Mesenchymal stem cell (in vitro differentiated cells and primary cell): ENCODE measurements at regions not wholly inside any gene's neighbourhood (a gene's known extent, or its start where the extent isn't known, plus 50 kb on each side); places are given as distances from the start of the nearest gene placed in this dataset.

ENCODE experiments used
- DNase-seq: peaks from one replicate; pipeline ENCODE4 v3.0.0-alpha.2; 2013
- H2AFZ ChIP-seq: one replicate; pipeline ENCODE4 v1.6.1; 2013; ENCODE audit warnings: low read depth, mild to moderate bottlenecking, control low read depth, inconsistent platforms, low read length, moderate library complexity
- H2AK5ac ChIP-seq: 2 replicates; pipeline ENCODE4 v1.6.1; 2013; ENCODE audit warnings: low read length, moderate library complexity, mild to moderate bottlenecking, inconsistent platforms; ENCODE audit not compliant: severe bottlenecking
- H2BK120ac ChIP-seq: one replicate; pipeline ENCODE4 v1.6.1; 2013; ENCODE audit warnings: low read depth, mild to moderate bottlenecking, inconsistent platforms, low read length, moderate library complexity
- H2BK12ac ChIP-seq, 2 experiments: one replicate each; pipeline ENCODE4 v1.6.1; 2013; ENCODE audit warnings: inconsistent platforms in 2 of 2, low read length in 2 of 2, mild to moderate bottlenecking in 2 of 2, moderate library complexity in 2 of 2, control low read depth in 1 of 2
- H2BK15ac ChIP-seq: one replicate; pipeline ENCODE4 v1.6.1; 2013; ENCODE audit warnings: mild to moderate bottlenecking, low read depth, inconsistent platforms; ENCODE audit not compliant: poor library complexity, severe bottlenecking
- H2BK5ac ChIP-seq: 2 replicates; pipeline ENCODE4 v1.6.1; 2013; ENCODE audit warnings: low read depth, mild to moderate bottlenecking, low read length, control low read depth, inconsistent platforms; ENCODE audit not compliant: poor library complexity, severe bottlenecking
- H3K14ac ChIP-seq, 2 experiments: one replicate each; pipeline ENCODE4 v1.6.1; 2013; ENCODE audit warnings: inconsistent platforms in 2 of 2, low read length in 2 of 2, control low read depth in 1 of 2, mild to moderate bottlenecking in 1 of 2, moderate library complexity in 1 of 2
- H3K18ac ChIP-seq, 2 experiments: one replicate each; pipeline ENCODE4 v1.6.1; 2013; ENCODE audit warnings: inconsistent platforms in 2 of 2, low read length in 2 of 2, control low read depth in 1 of 2, low read depth in 1 of 2, mild to moderate bottlenecking in 1 of 2
- H3K23ac ChIP-seq, 2 experiments: one replicate each; pipeline ENCODE4 v1.6.1; 2013; ENCODE audit warnings: inconsistent platforms in 2 of 2, low read length in 2 of 2, mild to moderate bottlenecking in 2 of 2, moderate library complexity in 2 of 2, control low read depth in 1 of 2
- H3K27ac ChIP-seq: 2 replicates; pipeline ENCODE4 v1.5.1; 2013; ENCODE audit warnings: mild to moderate bottlenecking, moderate library complexity, low read length, control low read depth, inconsistent platforms; ENCODE audit not compliant: poor library complexity, severe bottlenecking
- H3K27me3 ChIP-seq, 2 experiments: 2 replicates each; pipeline versions ENCODE4 v1.6.1 to v1.7.0; 2013; ENCODE audit warnings: low read length in 2 of 2, mild to moderate bottlenecking in 2 of 2, moderate library complexity in 2 of 2, control low read depth in 1 of 2, inconsistent platforms in 1 of 2; ENCODE audit not compliant: control insufficient read depth in 1 of 2, insufficient read depth in 1 of 2
- H3K36me3 ChIP-seq, 2 experiments: 2 replicates each; pipeline versions ENCODE4 v1.6.1 to v1.7.0; 2013; ENCODE audit warnings: low read length in 2 of 2, control low read depth in 1 of 2, inconsistent platforms in 1 of 2, low read depth in 1 of 2, mild to moderate bottlenecking in 1 of 2; ENCODE audit not compliant: insufficient read depth in 2 of 2, control insufficient read depth in 1 of 2
- H3K4ac ChIP-seq, 2 experiments: one replicate each; pipeline ENCODE4 v1.6.1; 2013; ENCODE audit warnings: inconsistent platforms in 2 of 2, low read length in 2 of 2, mild to moderate bottlenecking in 2 of 2, moderate library complexity in 2 of 2, control low read depth in 1 of 2, low read depth in 1 of 2
- H3K4me1 ChIP-seq: 2 replicates; pipeline ENCODE4 v1.6.1; 2013; ENCODE audit warnings: low read depth, low read length, control low read depth; ENCODE audit not compliant: control insufficient read depth, insufficient read depth
- H3K4me2 ChIP-seq: 2 replicates; pipeline ENCODE4 v1.6.1; 2013; ENCODE audit warnings: low read length, mild to moderate bottlenecking, inconsistent platforms; ENCODE audit not compliant: poor library complexity, severe bottlenecking
- H3K4me3 ChIP-seq, 2 experiments: 2 replicates each; pipeline versions ENCODE4 v1.5.1 to v1.7.0; 2013; ENCODE audit warnings: low read length in 2 of 2, mild to moderate bottlenecking in 2 of 2, control low read depth in 1 of 2, low read depth in 1 of 2; ENCODE audit not compliant: insufficient read depth in 1 of 2
- H3K79me1 ChIP-seq: replicated peaks from 2 replicates; pipeline ENCODE4 v1.6.1; 2013; ENCODE audit warnings: mild to moderate bottlenecking, control low read depth, low read length, inconsistent platforms; ENCODE audit not compliant: poor library complexity, severe bottlenecking
- H3K9ac ChIP-seq: 2 replicates; pipeline ENCODE4 v1.7.0; 2013; ENCODE audit warnings: mild to moderate bottlenecking, low read length, moderate library complexity
- H3K9me3 ChIP-seq: 2 replicates; pipeline ENCODE4 v1.7.0; 2013; ENCODE audit warnings: mild to moderate bottlenecking, low read length; ENCODE audit not compliant: control insufficient read depth
- H4K8ac ChIP-seq: one replicate; pipeline ENCODE4 v1.6.1; 2013; ENCODE audit warnings: inconsistent platforms, mild to moderate bottlenecking, low read length, moderate library complexity
- H4K91ac ChIP-seq: one replicate; pipeline ENCODE4 v1.6.1; 2013; ENCODE audit warnings: mild to moderate bottlenecking, low read length, inconsistent platforms
- WGBS: methylation state at CpG from one replicate; pipeline ENCODE4 v1.1.7; 2013; ENCODE audit warnings: mixed read lengths; 5-methylcytosine and 5-hydroxymethylcytosine counted together

- H4K91ac ChIP-seq: no peak overlapping the region
- no peak overlapping the region for H3K4ac ChIP-seq
- no peak overlapping the region for H3K9ac ChIP-seq
- no peaks in the 10 kb centered on the region for H3K9me3 ChIP-seq
- H3K18ac ChIP-seq: no peak overlapping the region
- H3K27ac ChIP-seq: no peak overlapping the region
- H2AFZ ChIP-seq: no peak overlapping the region
- no peak overlapping the region for H2BK120ac ChIP-seq
- no peak overlapping the region for H2AK5ac ChIP-seq
- no peak overlapping the region for H3K4me2 ChIP-seq
- no peak for DNase-seq
- H3K4me1 ChIP-seq: peaks cover 2% of the 10 kb centered on the region
- H3K4me3 ChIP-seq: no peak overlapping the region
- H3K79me1 ChIP-seq: no peaks in the 10 kb centered on the region
- H3K23ac ChIP-seq: no peak overlapping the region
- H2BK12ac ChIP-seq: no peak overlapping the region
- 100% methylated on average over 1 of the region's 1 CpG for WGBS
- no peaks in the 10 kb centered on the region for H3K36me3 ChIP-seq
- no peak overlapping the region for H4K8ac ChIP-seq
- H2BK5ac ChIP-seq: no peak overlapping the region
- H3K27me3 ChIP-seq: no peaks in the 10 kb centered on the region
- H2BK15ac ChIP-seq: no peak overlapping the region
- H3K14ac ChIP-seq: no peak overlapping the region
Observed at GRCh38 chr2:134002391-134002790, 251.5 kb upstream of the MGAT5 start.

GRCh38 chr2:134002921-134003320, 251.0 kb upstream of the MGAT5 start:
- no peak overlapping the region for H3K14ac ChIP-seq
- H3K18ac ChIP-seq: no peak overlapping the region
- peaks cover 2% of the 10 kb centered on the region for H3K4me1 ChIP-seq
- H2BK120ac ChIP-seq: no peak overlapping the region
- H2AFZ ChIP-seq: no peak overlapping the region
- no peak overlapping the region for H3K27ac ChIP-seq
- no peak overlapping the region for H3K9ac ChIP-seq
- no peak for DNase-seq
- WGBS: no CpG with 5 or more reads among the region's 1 CpG
- no peak overlapping the region for H4K91ac ChIP-seq
- no peak overlapping the region for H2AK5ac ChIP-seq
- no peak overlapping the region for H3K4ac ChIP-seq
- no peak overlapping the region for H3K4me2 ChIP-seq
- H2BK5ac ChIP-seq: no peak overlapping the region
- H3K79me1 ChIP-seq: no peaks in the 10 kb centered on the region
- no peaks in the 10 kb centered on the region for H3K36me3 ChIP-seq
- no peaks in the 10 kb centered on the region for H3K27me3 ChIP-seq
- no peak overlapping the region for H2BK12ac ChIP-seq
- H3K4me3 ChIP-seq: no peak overlapping the region
- no peak overlapping the region for H2BK15ac ChIP-seq
- H3K9me3 ChIP-seq: no peaks in the 10 kb centered on the region
- H3K23ac ChIP-seq: no peak overlapping the region
- no peak overlapping the region for H4K8ac ChIP-seq

GRCh38 chr2:134004467-134004866, 249.4 kb upstream of the MGAT5 start:
- Histone ChIP-seq H3K23ac (no peak overlapping the region), H2BK5ac (no peak overlapping the region), H2AFZ (no peak overlapping the region), H2BK120ac (no peak overlapping the region), H3K27me3 (peaks cover 0 to 3% of the 10 kb centered on the region in 2 experiments), H3K79me1 (no peaks in the 10 kb centered on the region), H2BK15ac (no peak overlapping the region), H2AK5ac (no peak overlapping the region), H3K4me3 (no peak overlapping the region), H2BK12ac (no peak overlapping the region), H3K4ac (no peak overlapping the region), H4K8ac (no peak overlapping the region), H3K9me3 (no peaks in the 10 kb centered on the region), H3K27ac (no peak overlapping the region), H3K14ac (no peak overlapping the region), H3K18ac (no peak overlapping the region), H4K91ac (no peak overlapping the region), H3K9ac (no peak overlapping the region), H3K4me2 (no peak overlapping the region), H3K36me3 (no peaks in the 10 kb centered on the region), H3K4me1 (peaks cover 2% of the 10 kb centered on the region)
- 100% methylated on average over 1 of the region's 1 CpG for WGBS
- no peak for DNase-seq

DNA sequence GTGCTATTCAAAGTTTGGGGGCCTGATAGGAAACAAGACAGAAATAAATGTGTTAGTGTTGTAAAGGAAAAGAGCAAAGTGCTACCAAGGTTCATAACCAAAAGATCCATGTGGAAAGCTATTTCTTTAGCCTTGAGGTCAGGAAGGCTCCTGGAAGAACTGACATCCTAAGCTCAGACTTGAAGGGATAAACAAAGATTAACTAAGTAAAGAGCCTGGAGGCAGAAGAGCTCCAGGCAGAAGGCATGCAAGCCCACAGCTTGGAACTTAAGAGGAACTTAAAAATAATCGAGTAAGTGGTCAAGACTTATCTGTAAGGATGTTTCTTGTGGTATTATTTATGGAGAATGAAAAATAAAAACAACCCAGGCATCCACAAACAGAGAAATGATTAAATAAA, 245.0 kb upstream of the MGAT5 start:
- H2BK120ac ChIP-seq: no peak overlapping the region
- no peak overlapping the region for H2BK15ac ChIP-seq
- no peak overlapping the region for H4K8ac ChIP-seq
- H3K9ac ChIP-seq: no peak overlapping the region
- no peak for DNase-seq
- H3K4me1 ChIP-seq: no peaks in the 10 kb centered on the region
- no peak overlapping the region for H3K14ac ChIP-seq
- H3K4me2 ChIP-seq: no peak overlapping the region
- H2AK5ac ChIP-seq: no peak overlapping the region
- no peak overlapping the region for H3K4me3 ChIP-seq
- no peak overlapping the region for H3K18ac ChIP-seq
- no peak overlapping the region for H2AFZ ChIP-seq
- H3K9me3 ChIP-seq: no peaks in the 10 kb centered on the region
- 0% methylated on average over 1 of the region's 1 CpG for WGBS
- no peak overlapping the region for H4K91ac ChIP-seq
- H3K27me3 ChIP-seq: peaks cover 3 to 6% of the 10 kb centered on the region in 2 experiments
- H3K36me3 ChIP-seq: no peaks in the 10 kb centered on the region
- H3K4ac ChIP-seq: no peak overlapping the region
- H2BK5ac ChIP-seq: no peak overlapping the region
- no peak overlapping the region for H3K27ac ChIP-seq
- no peak overlapping the region for H2BK12ac ChIP-seq
- H3K23ac ChIP-seq: no peak overlapping the region
- H3K79me1 ChIP-seq: no peaks in the 10 kb centered on the region
